ENCODE measurements at regions not wholly inside any gene's neighbourhood (a gene's known extent, or its start where the extent isn't known, plus 50 kb on each side); places are given as distances from the start of the nearest gene placed in this dataset.

GRCh38 chr6:26232306-26232939 is 132.6 kb upstream of the BTN3A2 start:
- peaks cover 0 to 7% of the 10 kb centered on the region in 2 donors for H3K4me1 ChIP-seq (ENCODE audit: control insufficient read depth in 2 of 2, insufficient read depth in 1 of 2, low read depth in 1 of 2, low read length in 2 of 2)
- DNase-seq (ENCODE audit: low spot score) = no peak
- no peak overlapping the region for H2AFZ ChIP-seq (ENCODE audit: low read length)
- H3K36me3 ChIP-seq (replicated peaks in 1 of 2; ENCODE audit: control insufficient read depth in 2 of 2, insufficient read depth in 2 of 2, low read length in 2 of 2) = peaks cover 0 to 4% of the 10 kb centered on the region in 2 donors
- H4K91ac ChIP-seq (ENCODE audit: low read depth, low read length, poor library complexity) = no peak overlapping the region
- no peak overlapping the region for H2BK5ac ChIP-seq (ENCODE audit: low read length)
- no peak overlapping the region for H3K4ac ChIP-seq (ENCODE audit: low read length)
- no peak overlapping the region for H3K4me3 ChIP-seq (ENCODE audit: low read length in 2 of 2)
- no peak overlapping the region for H2BK12ac ChIP-seq (ENCODE audit: low read length)
- H2BK15ac ChIP-seq (ENCODE audit: low read length) = no peak overlapping the region
- no peak overlapping the region for H4K8ac ChIP-seq (ENCODE audit: low read depth, low read length)
- WGBS, 2 donors (ENCODE audit: extremely low coverage in 2 of 2, insufficient read length in 2 of 2, insufficient replicate concordance in 1 of 2) = no CpG with 5 or more reads among the region's 7 CpGs
- no peak overlapping the region for H3K14ac ChIP-seq (ENCODE audit: low read length)
- H2BK120ac ChIP-seq (ENCODE audit: low read depth, low read length) = no peak overlapping the region
- no peak overlapping the region for H3K23ac ChIP-seq (ENCODE audit: low read depth, low read length, poor library complexity)
- H3K9me3 ChIP-seq (replicated peaks in 1 of 2; ENCODE audit: control insufficient read depth in 2 of 2, insufficient read depth in 1 of 2, low read depth in 1 of 2, low read length in 2 of 2) = no peaks in the 10 kb centered on the region
- no peaks in the 10 kb centered on the region for H3K27me3 ChIP-seq (ENCODE audit: control insufficient read depth in 3 of 3, insufficient read depth in 3 of 3, low read depth in 1 of 3, low read length in 3 of 3)
- H3K27ac ChIP-seq (replicated peaks; ENCODE audit: low read length) = peak overlapping the region; percentile 74
- no peak overlapping the region for H3K18ac ChIP-seq (ENCODE audit: low read length)
- H3K9ac ChIP-seq (ENCODE audit: low read depth, low read length, poor library complexity) = no peak overlapping the region
- H2AK5ac ChIP-seq (ENCODE audit: low read depth, low read length) = no peak overlapping the region
- no peak overlapping the region for H3K4me2 ChIP-seq (ENCODE audit: insufficient read depth, low read length, poor library complexity, severe bottlenecking)
- H3K79me1 ChIP-seq (ENCODE audit: low read depth, low read length) = no peaks in the 10 kb centered on the region

DNA sequence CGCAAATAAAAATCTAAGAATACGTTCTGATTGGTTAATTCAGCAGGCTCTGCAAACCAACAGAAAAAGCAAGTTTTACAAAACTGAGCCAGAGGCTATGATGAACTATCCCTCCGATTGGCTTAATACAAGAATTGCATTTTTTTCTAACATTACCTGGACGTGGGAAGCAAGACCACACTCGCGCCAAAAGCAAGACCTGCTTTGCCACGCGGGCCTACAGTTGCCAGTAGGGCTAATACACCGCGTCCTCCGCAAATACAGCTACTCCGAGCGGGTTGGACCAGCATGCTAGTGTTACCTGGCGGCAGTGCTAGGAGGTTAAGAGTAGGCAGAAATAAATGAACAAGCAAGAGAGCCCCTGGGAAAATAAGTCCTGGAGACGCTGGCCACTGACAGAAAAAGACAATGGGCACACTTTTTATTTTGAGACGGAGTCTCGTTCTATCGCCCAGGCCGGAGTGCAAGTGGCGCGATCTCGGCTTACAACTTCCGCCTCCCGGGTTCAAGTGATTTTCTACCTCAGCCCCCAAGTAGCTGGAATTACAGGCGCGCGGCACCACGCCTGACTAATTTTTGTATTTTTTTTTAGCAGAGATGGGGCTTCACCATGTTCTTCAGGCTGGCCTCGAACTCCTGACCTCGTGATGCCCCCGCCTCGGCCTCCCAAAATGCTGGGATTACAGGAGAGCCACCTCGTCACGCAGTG is 131.9 kb upstream of the BTN3A2 start:
- Histone ChIP-seq H2BK120ac (ENCODE audit: low read depth, low read length) (no peak overlapping the region), H3K18ac (ENCODE audit: low read length) (peak overlapping the region; percentile 11), H3K27me3 (ENCODE audit: control insufficient read depth in 3 of 3, insufficient read depth in 3 of 3, low read depth in 1 of 3, low read length in 3 of 3) (no peaks in the 10 kb centered on the region), H2BK5ac (ENCODE audit: low read length) (no peak overlapping the region), H4K8ac (ENCODE audit: low read depth, low read length) (no peak overlapping the region), H3K36me3 (replicated peaks in 1 of 2; ENCODE audit: control insufficient read depth in 2 of 2, insufficient read depth in 2 of 2, low read length in 2 of 2) (no peaks in the 10 kb centered on the region), H3K9me3 (replicated peaks in 1 of 2; ENCODE audit: control insufficient read depth in 2 of 2, insufficient read depth in 1 of 2, low read depth in 1 of 2, low read length in 2 of 2) (no peaks in the 10 kb centered on the region), H2BK15ac (ENCODE audit: low read length) (no peak overlapping the region), H3K14ac (ENCODE audit: low read length) (no peak overlapping the region), H3K27ac (replicated peaks; ENCODE audit: low read length) (peak overlapping the region; percentile 74), H3K4me1 (ENCODE audit: control insufficient read depth in 2 of 2, insufficient read depth in 1 of 2, low read depth in 1 of 2, low read length in 2 of 2) (peaks cover 0 to 7% of the 10 kb centered on the region in 2 donors), H4K91ac (ENCODE audit: low read depth, low read length, poor library complexity) (no peak overlapping the region), H2AFZ (ENCODE audit: low read length) (peak overlapping the region; percentile 86), H3K9ac (ENCODE audit: low read depth, low read length, poor library complexity) (peak overlapping the region; percentile 56), H3K4me2 (ENCODE audit: insufficient read depth, low read length, poor library complexity, severe bottlenecking) (peak overlapping the region; percentile 59), H3K4ac (ENCODE audit: low read length) (no peak overlapping the region), H2AK5ac (ENCODE audit: low read depth, low read length) (no peak overlapping the region), H3K23ac (ENCODE audit: low read depth, low read length, poor library complexity) (peak overlapping the region; percentile 98), H3K4me3 (ENCODE audit: low read length in 2 of 2) (peak overlapping the region; percentile 57 to 80), H3K79me1 (ENCODE audit: low read depth, low read length) (no peaks in the 10 kb centered on the region), H2BK12ac (ENCODE audit: low read length) (no peak overlapping the region)
- DNase-seq (ENCODE audit: low spot score) = no peak
- no CpG with 5 or more reads among the region's 34 CpGs for WGBS, 2 donors (ENCODE audit: extremely low coverage in 2 of 2, insufficient read length in 2 of 2, insufficient replicate concordance in 1 of 2)

GRCh38 chr6:26233649-26234420 is 131.2 kb upstream of the BTN3A2 start:
- peak overlapping the region; percentile 57 to 80 for H3K4me3 ChIP-seq (ENCODE audit: low read length in 2 of 2)
- peak overlapping the region; percentile 56 for H3K9ac ChIP-seq (ENCODE audit: low read depth, low read length, poor library complexity)
- H3K18ac ChIP-seq (ENCODE audit: low read length) = peak overlapping the region; percentile 66
- H3K36me3 ChIP-seq (replicated peaks in 1 of 2; ENCODE audit: control insufficient read depth in 2 of 2, insufficient read depth in 2 of 2, low read length in 2 of 2) = no peaks in the 10 kb centered on the region
- H3K4me1 ChIP-seq (ENCODE audit: control insufficient read depth in 2 of 2, insufficient read depth in 1 of 2, low read depth in 1 of 2, low read length in 2 of 2) = peaks cover 0 to 7% of the 10 kb centered on the region in 2 donors
- H4K91ac ChIP-seq (ENCODE audit: low read depth, low read length, poor library complexity) = no peak overlapping the region
- peak overlapping the region; percentile 98 for H3K23ac ChIP-seq (ENCODE audit: low read depth, low read length, poor library complexity)
- H3K4ac ChIP-seq (ENCODE audit: low read length) = no peak overlapping the region
- no CpG with 5 or more reads among the region's 32 CpGs for WGBS, 2 donors (ENCODE audit: extremely low coverage in 2 of 2, insufficient read length in 2 of 2, insufficient replicate concordance in 1 of 2)
- peak overlapping the region; percentile 59 for H3K4me2 ChIP-seq (ENCODE audit: insufficient read depth, low read length, poor library complexity, severe bottlenecking)
- H4K8ac ChIP-seq (ENCODE audit: low read depth, low read length) = no peak overlapping the region
- H3K14ac ChIP-seq (ENCODE audit: low read length) = no peak overlapping the region
- H3K79me1 ChIP-seq (ENCODE audit: low read depth, low read length) = no peaks in the 10 kb centered on the region
- H2AK5ac ChIP-seq (ENCODE audit: low read depth, low read length) = no peak overlapping the region
- no peaks in the 10 kb centered on the region for H3K27me3 ChIP-seq (ENCODE audit: control insufficient read depth in 3 of 3, insufficient read depth in 3 of 3, low read depth in 1 of 3, low read length in 3 of 3)
- peak overlapping the region; percentile 74 for H3K27ac ChIP-seq (replicated peaks; ENCODE audit: low read length)
- H2AFZ ChIP-seq (ENCODE audit: low read length) = peak overlapping the region; percentile 86
- no peak overlapping the region for H2BK15ac ChIP-seq (ENCODE audit: low read length)
- no peak overlapping the region for H2BK120ac ChIP-seq (ENCODE audit: low read depth, low read length)
- DNase-seq (ENCODE audit: low spot score) = no peak
- H3K9me3 ChIP-seq (replicated peaks in 1 of 2; ENCODE audit: control insufficient read depth in 2 of 2, insufficient read depth in 1 of 2, low read depth in 1 of 2, low read length in 2 of 2) = no peaks in the 10 kb centered on the region
- H2BK12ac ChIP-seq (ENCODE audit: low read length) = no peak overlapping the region
- no peak overlapping the region for H2BK5ac ChIP-seq (ENCODE audit: low read length)
